Sigmoid colon (tissue), 4 donors: ENCODE measurements at regions not wholly inside any gene's neighbourhood (a gene's known extent, or its start where the extent isn't known, plus 50 kb on each side); places are given as distances from the start of the nearest gene placed in this dataset.

Experiments
- EP300 ChIP-seq, 4 donors: sonication (generic); formaldehyde crosslinking; IDR thresholded peaks; one replicate each; pipeline ENCODE4 v1.6.1; 2017; ENCODE audit warnings: antibody characterized with exemption in 4 of 4
- POLR2A ChIP-seq, 2 donors: fragments of 450-650 bp; IDR thresholded peaks; one replicate each; pipeline ENCODE4 v1.6.1; 2016; ENCODE audit warnings: antibody characterized with exemption in 2 of 2, mild to moderate bottlenecking in 2 of 2, moderate library complexity in 2 of 2
- POLR2AphosphoS5 ChIP-seq, 4 donors: sonication (generic); formaldehyde crosslinking; IDR thresholded peaks; one replicate each; pipeline ENCODE4 v1.6.1; 2017; ENCODE audit warnings: antibody characterized with exemption in 4 of 4
- TF ChIP-seq, protein P1 (sequence below), 4 experiments: fragments of 450-650 bp in 3 of 4; fragments of 200-600 bp in 1 of 4; IDR thresholded peaks; one replicate each; pipeline ENCODE4 v1.5.1; 2016 to 2019; ENCODE audit warnings: antibody characterized with exemption in 4 of 4, mild to moderate bottlenecking in 3 of 4, moderate library complexity in 2 of 4

DNA sequence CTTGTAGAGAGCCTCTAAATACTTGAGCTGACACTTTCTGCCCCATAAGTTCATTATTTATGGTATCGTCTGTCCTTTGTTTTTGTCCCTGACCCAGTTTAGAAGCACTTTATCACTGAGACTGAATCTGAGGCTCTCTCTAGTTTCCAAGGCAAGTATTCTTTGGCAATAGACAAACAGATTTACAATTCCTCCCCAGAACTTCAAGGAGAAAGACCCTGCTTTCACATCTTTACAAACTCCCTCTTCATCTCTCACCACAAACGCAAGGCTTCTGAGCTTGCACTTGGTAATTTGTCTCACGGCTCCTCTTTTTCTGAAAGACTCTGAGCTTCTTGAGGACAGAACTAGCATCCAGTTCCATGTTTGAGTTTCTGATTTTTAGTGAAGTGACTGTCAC lies 49.8 kb upstream of the PARP11 start:
- no peak for TF ChIP-seq EP300 (IDR thresholded peaks at IDR 0.05)
- TF ChIP-seq, protein P1, sequence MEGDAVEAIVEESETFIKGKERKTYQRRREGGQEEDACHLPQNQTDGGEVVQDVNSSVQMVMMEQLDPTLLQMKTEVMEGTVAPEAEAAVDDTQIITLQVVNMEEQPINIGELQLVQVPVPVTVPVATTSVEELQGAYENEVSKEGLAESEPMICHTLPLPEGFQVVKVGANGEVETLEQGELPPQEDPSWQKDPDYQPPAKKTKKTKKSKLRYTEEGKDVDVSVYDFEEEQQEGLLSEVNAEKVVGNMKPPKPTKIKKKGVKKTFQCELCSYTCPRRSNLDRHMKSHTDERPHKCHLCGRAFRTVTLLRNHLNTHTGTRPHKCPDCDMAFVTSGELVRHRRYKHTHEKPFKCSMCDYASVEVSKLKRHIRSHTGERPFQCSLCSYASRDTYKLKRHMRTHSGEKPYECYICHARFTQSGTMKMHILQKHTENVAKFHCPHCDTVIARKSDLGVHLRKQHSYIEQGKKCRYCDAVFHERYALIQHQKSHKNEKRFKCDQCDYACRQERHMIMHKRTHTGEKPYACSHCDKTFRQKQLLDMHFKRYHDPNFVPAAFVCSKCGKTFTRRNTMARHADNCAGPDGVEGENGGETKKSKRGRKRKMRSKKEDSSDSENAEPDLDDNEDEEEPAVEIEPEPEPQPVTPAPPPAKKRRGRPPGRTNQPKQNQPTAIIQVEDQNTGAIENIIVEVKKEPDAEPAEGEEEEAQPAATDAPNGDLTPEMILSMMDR (IDR thresholded peaks at IDR 0.05): no peak
- no peak for TF ChIP-seq POLR2A (IDR thresholded peaks at IDR 0.05)
- TF ChIP-seq POLR2AphosphoS5 (IDR thresholded peaks at IDR 0.05): no peak
